GM12864 (cell line): ENCODE measurements at regions not wholly inside any gene's neighbourhood (a gene's known extent, or its start where the extent isn't known, plus 50 kb on each side); places are given as distances from the start of the nearest gene placed in this dataset.

Experiments
- DNase-seq: peaks from one replicate; pipeline ENCODE4 v3.0.0-alpha.2; 2011; ENCODE audit warnings: low read depth
- H3K4me3 ChIP-seq: 2 replicates; pipeline ENCODE4 v1.5.1; 2011; ENCODE audit warnings: mild to moderate bottlenecking, low read depth, low read length, control low read depth
- TF ChIP-seq, protein P1 (sequence below): IDR thresholded peaks from 2 replicates; pipeline ENCODE4 v1.5.1; 2011; ENCODE audit warnings: low read depth, mild to moderate bottlenecking, moderate library complexity, low read length, control low read depth, inconsistent platforms; ENCODE audit errors: missing control alignments

DNA sequence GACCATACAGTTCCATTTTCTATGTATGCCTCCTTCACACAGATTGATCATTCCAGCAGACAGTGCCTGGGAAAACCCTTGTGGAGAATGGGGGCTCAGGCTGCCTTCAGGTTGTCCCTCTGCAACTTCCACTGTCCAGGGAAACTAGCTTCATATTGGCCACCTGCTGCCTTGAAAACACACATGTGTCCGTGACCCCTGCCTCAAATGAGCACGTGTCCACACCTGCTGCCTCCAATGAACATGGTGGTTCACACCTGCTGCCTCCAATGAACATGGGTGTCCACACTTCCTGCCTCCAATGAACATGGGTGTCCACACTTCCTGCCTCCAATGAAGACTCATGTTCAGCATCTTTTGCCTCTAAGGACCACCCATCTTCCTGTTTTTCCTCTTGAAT, 185.4 kb upstream of the ADCY2 start:
- DNase-seq = no peak
- TF ChIP-seq, protein P1, sequence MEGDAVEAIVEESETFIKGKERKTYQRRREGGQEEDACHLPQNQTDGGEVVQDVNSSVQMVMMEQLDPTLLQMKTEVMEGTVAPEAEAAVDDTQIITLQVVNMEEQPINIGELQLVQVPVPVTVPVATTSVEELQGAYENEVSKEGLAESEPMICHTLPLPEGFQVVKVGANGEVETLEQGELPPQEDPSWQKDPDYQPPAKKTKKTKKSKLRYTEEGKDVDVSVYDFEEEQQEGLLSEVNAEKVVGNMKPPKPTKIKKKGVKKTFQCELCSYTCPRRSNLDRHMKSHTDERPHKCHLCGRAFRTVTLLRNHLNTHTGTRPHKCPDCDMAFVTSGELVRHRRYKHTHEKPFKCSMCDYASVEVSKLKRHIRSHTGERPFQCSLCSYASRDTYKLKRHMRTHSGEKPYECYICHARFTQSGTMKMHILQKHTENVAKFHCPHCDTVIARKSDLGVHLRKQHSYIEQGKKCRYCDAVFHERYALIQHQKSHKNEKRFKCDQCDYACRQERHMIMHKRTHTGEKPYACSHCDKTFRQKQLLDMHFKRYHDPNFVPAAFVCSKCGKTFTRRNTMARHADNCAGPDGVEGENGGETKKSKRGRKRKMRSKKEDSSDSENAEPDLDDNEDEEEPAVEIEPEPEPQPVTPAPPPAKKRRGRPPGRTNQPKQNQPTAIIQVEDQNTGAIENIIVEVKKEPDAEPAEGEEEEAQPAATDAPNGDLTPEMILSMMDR = no peak
- H3K4me3 ChIP-seq = no peak overlapping the region

DNA sequence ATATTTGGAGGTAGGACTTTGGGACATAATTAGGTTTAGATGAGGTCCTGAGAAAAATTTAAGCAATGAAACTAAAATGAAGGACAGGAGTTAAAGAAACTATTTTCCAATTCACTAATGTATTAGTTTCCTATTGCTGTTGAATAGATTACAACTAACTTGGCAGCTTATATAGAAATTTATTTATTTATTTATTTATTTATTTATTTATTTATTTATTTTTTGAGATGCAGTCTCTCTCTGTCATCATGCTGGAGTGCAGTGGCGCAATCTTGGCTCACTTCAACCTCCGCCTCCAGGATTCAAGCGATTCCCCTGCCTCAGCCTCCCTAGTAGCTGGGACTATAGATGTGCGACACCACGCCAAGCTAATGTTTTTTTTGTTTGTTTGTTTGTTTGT, 182.4 kb upstream of the ADCY2 start:
- no peak overlapping the region for H3K4me3 ChIP-seq
- DNase-seq = no peak
- TF ChIP-seq, protein P1 = no peak

DNA sequence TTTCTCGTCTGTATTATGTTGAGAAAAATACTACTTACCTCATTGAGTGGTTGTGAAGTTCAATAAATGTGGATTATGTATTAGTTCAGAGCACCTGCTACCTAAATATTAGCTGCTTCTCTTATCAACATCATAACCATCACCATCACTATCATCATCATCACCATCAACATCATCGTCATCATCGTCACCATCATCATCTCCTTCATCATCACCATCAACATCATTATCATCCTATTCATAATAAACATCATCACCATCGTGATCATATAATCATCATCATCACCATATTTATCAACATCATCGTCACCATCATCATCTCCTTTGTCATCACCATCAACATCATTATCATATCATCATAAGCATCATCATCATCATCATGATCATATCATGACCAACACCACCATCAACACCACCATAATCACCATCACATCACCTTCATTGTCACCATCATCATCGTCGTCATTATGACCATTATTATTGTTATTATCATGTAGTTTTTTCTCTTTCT, 181.0 kb upstream of the ADCY2 start:
- H3K4me3 ChIP-seq = no peak overlapping the region
- TF ChIP-seq, protein P1 = no peak
- DNase-seq = no peak

DNA sequence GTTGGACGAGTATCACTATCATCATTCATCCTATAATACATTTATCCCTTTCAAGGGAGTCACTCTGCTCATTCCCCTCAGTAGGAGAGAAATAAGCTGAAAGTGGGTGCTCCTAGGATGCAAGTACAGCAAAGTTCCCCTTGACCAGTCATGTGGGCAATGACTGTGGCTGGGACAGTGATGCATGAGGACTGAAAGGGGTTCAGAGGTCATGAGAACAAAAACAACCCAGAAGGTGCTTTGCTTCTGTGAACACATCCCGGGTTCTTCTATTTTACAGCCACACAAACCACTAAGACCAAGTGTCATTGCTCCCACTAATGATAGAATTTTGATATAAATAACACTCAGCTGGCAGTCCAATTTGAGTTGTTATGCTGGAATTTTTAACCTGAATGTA, 177.8 kb upstream of the ADCY2 start:
- TF ChIP-seq, protein P1 = no peak
- DNase-seq = no peak
- no peak overlapping the region for H3K4me3 ChIP-seq

DNA sequence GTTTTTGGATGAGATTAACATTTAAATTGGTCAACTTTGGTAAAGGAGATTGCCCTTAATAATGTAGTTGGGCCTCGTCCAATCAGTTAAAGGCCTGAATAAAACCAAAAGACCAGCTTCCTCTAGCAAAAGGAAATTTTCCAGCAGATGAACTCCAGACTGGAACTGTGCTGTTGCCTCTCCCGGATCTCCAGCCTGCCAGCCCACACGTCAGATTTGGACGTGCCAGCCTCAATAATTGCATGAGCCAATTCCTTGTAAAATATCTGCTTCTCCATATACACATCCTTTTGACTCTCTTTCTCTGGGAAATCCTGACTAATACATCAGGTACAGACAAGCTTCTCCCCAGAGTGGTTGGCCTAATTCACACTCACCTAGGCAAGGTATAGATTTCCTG, 175.8 kb upstream of the ADCY2 start:
- TF ChIP-seq, protein P1 = no peak
- H3K4me3 ChIP-seq = no peak overlapping the region
- DNase-seq = no peak

DNA sequence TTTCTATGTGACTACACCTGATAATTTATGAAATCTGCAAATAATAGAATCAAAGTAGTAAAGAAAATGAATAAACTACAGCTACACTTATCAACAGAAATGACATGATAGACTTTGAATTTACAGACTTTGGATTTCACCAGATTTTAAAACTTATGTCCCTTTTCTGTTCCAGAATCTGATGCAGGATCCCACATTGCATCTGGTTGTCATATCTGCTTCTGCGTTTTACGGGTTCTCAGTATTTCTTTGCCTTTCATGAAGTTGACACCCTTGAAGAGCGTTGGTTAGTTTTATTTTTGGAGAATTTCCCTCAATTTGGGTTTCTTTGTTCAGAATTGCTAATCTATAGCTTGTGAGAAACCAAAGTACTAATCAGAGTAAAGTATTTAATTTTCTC, 174.9 kb upstream of the ADCY2 start:
- DNase-seq = no peak
- TF ChIP-seq, protein P1 = no peak
- H3K4me3 ChIP-seq = no peak overlapping the region

DNA sequence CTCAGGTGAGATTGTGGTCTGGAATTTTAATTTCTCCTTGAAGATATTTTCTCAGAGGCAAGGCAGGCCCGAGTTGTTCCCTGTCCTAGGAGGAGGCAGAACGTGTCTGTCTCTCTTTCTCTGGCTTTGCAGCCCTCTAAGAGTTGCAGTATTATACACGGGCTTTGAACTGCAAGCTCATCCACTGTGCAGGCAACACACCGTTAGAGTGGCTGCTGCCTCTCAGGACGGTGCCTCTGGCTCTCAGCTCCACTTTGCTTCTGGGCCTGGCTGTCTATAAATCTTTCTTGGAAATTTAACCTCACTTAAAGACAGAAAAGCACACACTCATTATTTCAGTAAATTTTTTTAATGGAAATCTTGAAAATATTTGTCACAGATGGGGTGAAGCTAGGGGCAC, 170.1 kb upstream of the ADCY2 start:
- no peak for DNase-seq
- TF ChIP-seq, protein P1 = no peak
- H3K4me3 ChIP-seq = no peak overlapping the region
